ENCODE measurements at regions not wholly inside any gene's neighbourhood (a gene's known extent, or its start where the extent isn't known, plus 50 kb on each side); places are given as distances from the start of the nearest gene placed in this dataset.
"Not testable (repeated sequence)": the region's sequence is repeated elsewhere in the genome, so short reads cannot be mapped to it uniquely, and the experiment has no call there.

DNA sequence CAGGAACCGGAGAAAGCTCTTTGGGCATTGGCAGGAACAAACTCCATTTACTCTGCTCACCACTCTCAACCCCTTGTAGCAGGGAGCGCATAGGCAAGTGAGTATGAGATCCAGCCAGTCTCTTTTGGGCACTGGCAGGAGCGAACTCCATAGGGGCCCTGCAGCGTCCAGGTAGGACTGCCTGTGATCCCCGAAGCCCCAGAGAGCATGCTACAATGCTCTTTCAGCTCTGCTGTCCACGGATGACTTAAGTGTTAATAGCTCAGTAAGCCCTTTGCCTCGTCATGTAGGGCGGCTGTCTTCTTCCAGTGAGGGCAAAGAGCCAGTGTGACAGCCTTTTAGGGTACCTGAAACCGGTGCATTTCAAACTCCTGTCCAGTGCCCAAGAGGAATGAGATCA, 1525.6 kb upstream of the RAG2 start:
- no peak for DNase-seq

DNA sequence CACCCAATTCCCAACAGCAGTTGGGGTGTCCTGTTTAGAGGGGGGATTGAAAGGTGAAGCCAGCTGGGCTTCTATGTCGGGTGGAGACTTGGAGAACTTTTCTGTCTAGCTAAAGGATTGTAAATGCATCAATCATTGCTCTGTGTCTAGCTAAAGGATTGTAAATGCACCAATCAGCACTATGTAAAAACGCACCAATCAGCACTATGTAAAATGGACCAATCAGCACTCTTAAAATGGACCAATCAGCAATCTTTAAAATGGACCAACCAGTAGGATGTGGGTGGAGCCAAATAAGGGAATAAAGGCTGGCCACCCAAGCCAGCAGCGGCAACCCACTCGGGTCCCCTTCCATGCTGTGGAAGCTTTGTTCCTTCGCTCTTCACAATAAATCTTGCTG, 1518.6 kb upstream of the RAG2 start:
- DNase-seq = not testable (repeated sequence)

- not testable (repeated sequence) for DNase-seq
These were observed 1517.3 kb upstream of the RAG2 start for GRCh38 chr11:38115381-38115780.

- DNase-seq = no peak
These were observed 1502.9 kb upstream of the RAG2 start for GRCh38 chr11:38100836-38101462.

DNA sequence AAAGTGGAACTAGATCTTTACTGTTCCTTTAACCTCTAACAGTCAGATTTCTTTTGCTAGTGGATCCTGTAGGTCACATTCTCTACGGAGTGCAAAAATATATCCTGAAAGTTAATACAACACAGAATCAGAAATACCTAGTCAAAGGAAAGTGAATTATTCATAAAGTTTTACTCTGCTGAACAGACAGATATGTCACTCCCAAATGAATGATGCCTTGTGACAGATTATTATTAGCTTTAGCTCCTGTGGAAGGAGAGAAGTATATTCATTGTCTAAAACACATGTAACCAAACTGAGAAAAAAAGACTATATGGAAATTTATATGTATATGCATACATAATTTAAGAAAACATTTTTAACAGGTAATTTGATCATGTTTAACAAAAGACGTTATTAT, 1497.2 kb upstream of the RAG2 start:
- no peak for DNase-seq

GRCh38 chr11:38089726-38090125, 1491.7 kb upstream of the RAG2 start:
- DNase-seq = no peak

DNA sequence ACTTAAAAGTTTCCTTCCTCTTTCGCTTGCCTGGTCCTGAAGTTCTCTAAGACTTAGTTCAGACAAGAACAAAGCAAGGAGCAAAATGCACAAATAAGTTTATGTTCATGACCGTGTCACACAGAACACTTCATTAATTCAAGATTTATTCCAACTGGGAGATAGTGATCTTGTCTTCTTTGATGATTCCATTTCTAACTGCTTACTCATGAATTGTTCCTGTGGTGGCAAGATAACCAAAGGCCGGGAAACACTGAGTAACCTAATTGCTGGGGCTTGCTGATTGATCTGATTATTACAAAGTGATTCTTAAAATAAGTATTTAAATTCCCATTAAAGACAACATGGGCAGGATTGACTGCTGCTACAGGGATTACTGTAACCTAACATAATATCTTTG, 1462.9 kb upstream of the RAG2 start:
- no peak for DNase-seq

GRCh38 chr11:38060136-38060535, 1462.1 kb upstream of the RAG2 start:
- no peak for DNase-seq

DNA sequence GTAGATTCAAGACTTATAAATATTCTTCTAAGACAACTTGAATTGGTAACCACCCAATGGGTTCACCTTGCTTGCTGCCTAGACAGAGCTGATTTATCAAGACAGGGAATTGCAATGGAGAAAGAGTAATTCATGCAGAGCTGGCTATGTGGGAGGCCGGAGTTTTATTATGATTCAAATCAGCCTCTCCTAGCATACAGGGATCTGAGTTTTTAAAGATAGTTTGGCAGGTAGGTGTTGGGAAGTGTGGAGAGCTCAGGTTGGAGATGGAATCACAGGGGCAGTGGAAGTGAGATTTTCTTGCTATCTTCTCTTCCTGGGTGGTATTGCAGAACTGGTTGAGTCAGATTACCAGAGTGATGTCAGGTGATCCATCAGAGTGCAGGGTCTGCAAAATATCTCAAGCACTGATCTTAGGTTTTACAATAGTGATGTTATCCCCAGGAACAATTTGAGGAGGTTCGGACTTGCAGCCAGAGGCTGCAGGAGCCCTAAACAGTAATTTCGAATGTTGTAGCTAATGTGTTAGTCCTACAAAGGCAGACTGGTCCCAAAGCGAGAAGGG, 1448.6 kb upstream of the RAG2 start:
- no peak for DNase-seq

- DNase-seq = no peak
These were observed 1445.0 kb upstream of the RAG2 start for GRCh38 chr11:38043060-38043459.

DNA sequence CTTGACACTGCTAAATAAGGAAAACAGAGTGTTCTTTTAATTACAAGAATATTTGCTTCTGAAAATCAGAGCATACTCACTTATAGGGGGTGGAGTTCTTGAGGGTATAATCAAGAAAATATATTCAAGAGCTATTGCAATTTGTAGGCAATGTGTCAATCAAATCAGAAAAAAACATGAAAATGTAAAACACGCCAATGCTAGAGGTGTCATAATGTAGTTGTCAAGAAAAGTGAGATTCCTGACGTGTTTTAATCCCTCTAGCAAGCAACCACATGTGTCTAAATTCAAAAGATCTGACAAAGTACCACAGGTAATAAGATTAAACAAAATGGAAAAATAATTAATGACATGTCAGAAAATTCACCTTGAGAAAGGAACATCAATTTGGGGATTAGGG, 1440.7 kb upstream of the RAG2 start:
- no peak for DNase-seq

- no peak for DNase-seq
These were observed 1421.2 kb upstream of the RAG2 start for GRCh38 chr11:38019072-38019775.

DNA sequence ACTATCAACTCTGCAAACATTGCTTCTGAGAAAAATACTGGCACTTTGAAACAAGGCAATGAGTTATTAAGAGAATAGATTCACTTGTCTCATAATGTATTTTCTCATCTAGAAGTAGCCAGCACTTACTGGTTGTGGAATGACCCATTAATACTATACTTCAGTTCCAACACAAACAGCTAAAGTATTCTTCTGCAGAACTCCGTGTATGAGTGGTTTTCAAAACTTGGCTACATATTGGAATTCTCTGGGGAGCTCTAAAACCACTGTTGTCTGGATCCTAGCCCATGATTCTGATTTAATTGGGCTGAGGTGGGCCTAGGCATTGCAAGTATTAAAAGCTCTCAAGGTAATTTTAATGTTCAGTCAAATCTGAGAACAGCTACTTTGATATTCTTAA, 1416.4 kb upstream of the RAG2 start:
- DNase-seq = no peak

DNA sequence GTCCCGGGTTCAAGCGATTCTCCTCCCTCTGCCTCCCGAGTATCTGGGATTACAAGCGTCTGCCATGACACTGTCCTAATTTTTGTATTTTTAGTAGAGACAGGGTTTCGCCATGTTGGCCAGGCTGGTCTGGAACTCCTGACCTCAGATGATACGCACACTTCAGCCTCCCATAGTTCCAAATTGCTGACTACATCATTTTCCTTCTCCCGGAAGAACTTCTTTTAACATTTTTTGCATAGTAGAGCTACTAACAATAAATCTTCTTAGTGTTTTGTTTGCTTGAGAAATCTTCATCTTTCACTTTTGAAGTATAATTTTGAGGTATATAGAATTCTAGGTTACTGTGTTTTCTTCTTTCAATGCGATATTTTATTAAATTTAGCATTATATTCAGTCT, 1415.1 kb upstream of the RAG2 start:
- no peak for DNase-seq

- no peak for DNase-seq
These were observed 1413.5 kb upstream of the RAG2 start for GRCh38 chr11:38011496-38011895.

GRCh38 chr11:38009932-38010331, 1411.9 kb upstream of the RAG2 start:
- DNase-seq = no peak

DNA sequence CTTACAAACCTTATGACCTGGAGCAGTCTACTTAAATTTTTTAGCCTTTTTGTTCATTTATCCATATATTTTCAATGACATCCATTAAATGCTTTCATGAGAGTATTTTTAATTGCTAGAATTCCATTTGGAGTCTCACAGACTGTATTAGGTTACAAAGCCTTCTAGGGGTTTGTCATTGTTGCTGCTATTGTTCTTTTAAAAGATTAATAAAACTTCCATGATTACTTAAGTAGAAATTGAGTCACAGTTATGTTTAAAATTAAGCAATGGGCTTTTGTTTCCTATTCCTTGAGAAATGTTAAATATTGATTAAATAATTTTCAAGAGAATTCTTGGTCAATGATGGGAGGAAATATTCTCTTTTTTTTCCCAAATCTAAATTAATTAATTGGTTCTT, 1408.4 kb upstream of the RAG2 start:
- DNase-seq = no peak

GRCh38 chr11:38005597-38005996, 1407.6 kb upstream of the RAG2 start:
- no peak for DNase-seq

GRCh38 chr11:37999171-37999570, 1401.1 kb upstream of the RAG2 start:
- no peak for DNase-seq

DNA sequence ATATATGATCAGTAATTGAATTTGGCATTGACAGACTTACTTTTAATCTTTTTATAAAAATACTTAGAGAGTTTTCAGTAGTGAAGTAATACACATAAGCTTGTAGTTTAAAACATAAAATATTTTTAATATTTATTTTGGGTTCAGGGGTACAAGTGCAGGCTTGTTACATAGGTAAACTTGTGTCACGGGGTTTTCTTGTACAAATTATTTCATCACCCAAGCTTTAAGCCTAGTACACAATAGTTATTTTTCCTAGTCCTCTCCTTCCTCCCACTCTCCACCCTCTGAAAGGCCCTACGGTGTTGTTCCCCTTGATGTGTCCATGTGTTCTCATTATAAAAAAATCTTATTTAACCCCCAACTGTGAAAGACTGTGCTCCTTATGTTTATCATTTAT, 1397.8 kb upstream of the RAG2 start:
- DNase-seq = no peak

- no peak for DNase-seq
These were observed 1390.0 kb upstream of the RAG2 start for GRCh38 chr11:37988031-37988430.

DNA sequence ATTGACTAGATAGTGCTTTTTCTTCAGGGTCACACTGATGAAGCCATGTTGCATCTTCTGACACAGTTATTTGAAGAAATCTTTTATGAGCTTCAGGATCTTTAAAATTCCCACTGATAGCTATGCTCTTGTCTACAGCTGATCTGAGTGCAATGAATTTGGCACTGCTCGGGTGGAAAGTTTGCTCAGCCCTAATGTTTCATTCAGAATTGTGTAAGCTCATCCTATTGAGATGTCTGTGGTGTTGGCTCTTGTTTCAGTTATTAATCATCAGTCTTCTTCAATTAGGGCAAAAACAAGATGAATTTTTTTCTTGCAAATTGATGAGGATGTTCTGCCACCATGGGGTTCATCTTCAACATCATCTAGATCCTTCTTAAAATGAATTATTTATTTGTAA, 1387.0 kb upstream of the RAG2 start:
- DNase-seq = no peak

GRCh38 chr11:37978647-37979046, 1380.6 kb upstream of the RAG2 start:
- no peak for DNase-seq

DNA sequence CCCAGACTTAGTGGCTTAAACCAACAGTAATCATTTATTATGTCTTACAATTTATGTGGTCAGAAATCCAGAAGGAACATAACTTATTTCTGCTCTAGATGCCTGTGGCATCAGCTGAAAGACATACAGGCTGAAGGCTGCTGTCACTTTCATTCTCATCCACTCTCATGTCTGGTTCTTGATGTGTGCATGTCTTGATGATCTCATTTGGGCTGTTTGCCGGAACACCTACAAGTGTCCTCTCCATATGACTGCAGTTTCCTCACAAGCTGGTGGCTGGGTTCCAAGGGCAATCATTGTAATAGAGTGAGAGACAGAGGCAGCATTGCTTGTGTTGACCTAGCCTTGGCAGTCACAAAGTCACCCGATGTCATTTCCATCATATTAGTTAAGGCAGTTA, 1375.9 kb upstream of the RAG2 start:
- DNase-seq = no peak

DNA sequence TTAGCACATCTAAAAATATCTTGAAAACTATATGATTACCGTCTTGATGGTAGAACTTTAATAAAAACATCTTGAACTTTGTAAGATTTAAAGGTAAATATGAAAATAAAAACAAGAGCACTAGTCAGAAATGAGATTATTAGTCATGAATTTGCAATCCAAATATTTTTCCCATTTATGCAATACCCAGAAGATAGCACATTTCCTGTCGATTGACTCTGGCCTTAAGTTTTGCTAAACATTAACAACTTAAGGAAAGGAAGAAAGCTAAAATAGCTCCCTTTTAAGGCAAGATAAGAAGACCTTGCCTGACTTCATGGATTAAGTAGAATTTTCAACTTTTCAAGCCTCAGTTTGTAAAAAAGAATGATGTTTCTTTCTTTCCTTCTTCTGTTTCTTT, 1374.7 kb upstream of the RAG2 start:
- DNase-seq = no peak
